ENCODE measurements at regions not wholly inside any gene's neighbourhood (a gene's known extent, or its start where the extent isn't known, plus 50 kb on each side); places are given as distances from the start of the nearest gene placed in this dataset.

DNA sequence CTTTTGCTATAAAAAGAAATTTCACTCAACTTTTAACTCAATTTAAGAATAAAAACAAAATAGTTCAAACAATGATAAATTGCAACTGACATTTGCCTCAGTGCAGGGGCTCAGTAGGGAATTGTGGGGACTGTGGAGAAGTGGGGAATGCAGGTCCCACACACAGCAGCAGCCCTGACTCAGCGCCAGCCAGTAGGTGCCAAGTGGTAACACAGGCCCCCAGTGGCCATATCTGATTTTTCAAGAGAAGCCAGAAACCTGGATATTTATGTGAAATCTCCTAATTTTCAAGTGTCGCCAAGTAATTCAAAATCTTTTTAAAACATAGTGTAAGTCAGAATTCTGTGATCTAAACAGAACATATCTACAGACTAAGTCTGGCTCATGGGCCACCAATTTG is 186.3 kb downstream of the EN1 start:
- DNase-seq: no peak

DNA sequence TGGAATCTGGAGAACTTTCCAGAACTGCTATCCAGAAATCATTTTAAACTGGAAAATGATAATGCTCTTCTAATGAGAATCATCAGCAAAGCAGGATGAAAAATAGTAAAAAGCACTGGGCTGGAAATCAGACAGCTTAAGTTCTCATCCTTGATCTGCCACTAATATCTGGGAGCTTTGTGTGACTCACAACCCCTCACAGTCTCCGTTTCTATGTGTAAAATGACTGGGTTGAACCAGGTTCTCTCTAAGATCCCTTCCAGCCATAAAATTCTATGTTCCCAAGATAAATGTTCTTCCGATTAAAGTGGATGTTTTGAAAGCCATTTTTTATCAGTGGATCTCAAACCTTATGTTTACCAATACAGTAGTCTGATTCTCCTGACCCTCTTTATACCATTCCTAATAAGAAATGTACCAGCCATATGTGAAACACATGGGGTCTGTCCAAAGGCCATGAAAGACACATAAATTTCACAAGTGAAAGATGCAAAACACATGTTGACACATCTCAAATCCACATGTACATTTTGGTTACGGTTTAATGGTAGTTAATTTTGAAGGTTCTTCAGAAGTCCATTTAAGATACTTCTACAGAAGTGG is 188.8 kb downstream of the EN1 start:
- no peak for DNase-seq

DNA sequence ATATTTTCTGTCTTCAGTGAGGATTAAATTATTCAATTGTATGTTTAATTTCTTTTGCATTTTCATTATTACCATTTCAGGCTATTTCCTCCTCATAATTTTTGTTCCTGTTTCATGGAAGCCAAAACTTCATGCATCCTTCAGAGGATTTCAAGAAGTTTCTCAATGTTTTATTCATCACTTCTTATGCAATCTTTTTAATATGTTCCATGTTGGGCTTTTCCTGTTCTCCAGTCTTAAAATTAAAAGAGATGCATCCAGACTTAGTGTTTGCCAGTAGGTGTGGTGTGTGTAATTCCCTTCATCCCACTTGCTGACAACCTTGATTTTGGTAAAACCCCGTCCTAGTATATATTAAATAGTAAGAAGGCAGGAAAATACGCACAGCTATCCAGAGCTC is 190.0 kb downstream of the EN1 start:
- no peak for DNase-seq

DNA sequence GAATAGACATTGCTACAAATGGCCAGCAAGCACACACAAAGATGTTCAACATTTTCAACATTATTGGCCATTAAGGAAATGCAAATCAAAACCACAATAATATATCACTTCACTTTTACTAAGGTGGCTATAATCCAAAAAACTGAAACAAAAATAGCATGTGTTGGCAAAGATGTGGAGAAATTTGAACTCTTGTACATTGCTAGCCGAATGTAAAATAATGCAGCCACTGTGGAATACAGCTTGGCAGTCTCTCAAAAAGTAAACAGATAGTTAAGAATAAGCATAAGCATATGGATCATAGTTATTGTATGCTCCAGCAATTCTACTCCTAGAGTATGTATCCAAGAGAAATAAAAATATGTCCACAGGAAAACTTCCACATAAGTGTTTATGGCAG is 192.5 kb downstream of the EN1 start:
- DNase-seq: no peak

- DNase-seq: no peak
Measured at GRCh38 chr2:118650327-118650726, 197.1 kb downstream of the EN1 start.

DNA sequence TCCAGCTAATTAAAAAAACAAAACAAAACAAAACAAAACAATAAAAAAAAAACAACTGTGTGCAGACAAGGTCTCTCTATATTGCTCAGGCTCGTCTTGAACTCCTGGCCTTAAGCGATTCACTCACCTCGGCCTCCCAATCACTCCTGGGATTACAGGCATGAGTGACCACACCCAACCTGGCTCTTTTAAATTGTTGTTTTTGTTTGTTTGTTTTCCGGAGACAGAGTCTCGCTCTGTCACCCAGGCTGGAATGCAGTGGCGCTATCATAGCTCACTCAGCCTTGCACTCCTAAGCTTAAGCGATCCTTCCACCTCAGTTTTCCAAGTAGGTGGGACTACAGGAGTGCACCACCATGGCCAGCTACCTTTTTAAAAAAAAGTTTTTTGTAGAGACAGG is 201.6 kb downstream of the EN1 start:
- DNase-seq: no peak

DNA sequence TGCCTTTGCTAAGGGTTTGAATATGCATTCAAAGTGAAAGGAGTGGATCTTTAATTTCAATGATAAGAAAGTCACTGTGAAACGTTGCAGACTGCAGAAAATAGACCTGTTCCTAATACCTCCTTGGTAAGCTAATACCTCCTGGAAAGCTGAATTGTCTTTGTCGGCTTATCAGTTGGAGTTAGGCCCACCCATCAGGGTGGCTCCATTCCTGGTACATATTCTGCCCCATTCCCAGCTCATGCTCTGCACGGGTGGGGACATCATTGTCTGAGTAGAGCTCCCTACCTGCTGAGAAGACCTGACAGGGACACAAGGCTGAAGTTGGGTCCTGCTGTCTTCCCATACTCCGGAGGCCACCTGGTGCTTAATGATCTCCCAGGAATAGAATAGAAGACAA is 203.3 kb downstream of the EN1 start:
- DNase-seq: no peak

GRCh38 chr2:118643294-118643693 is 204.2 kb downstream of the EN1 start:
- DNase-seq: no peak

GRCh38 chr2:118642501-118642900 is 204.9 kb downstream of the EN1 start:
- DNase-seq: no peak

GRCh38 chr2:118641711-118642110 is 205.7 kb downstream of the EN1 start:
- no peak for DNase-seq

- DNase-seq: no peak
Measured at GRCh38 chr2:118639371-118639770, 208.1 kb downstream of the EN1 start.

DNA sequence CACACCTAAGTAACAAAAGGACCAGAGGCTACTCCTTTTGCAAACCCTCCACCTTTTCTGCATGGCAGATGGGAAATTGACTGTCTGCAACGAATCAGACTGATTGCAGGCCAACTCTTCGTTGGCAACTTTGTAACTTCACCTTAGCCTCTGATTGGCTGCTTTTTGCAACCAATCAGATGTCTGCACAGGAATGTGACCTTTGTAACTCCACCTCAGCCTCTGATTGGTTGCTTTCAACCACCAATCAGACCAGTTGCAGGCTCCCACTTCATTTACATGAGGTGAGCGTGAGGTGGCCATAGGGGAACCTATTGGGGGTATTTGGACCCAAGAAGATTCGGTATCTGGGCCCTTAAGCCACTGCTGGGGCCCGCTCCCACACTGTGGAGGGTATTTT is 209.0 kb downstream of the EN1 start:
- no peak for DNase-seq

DNA sequence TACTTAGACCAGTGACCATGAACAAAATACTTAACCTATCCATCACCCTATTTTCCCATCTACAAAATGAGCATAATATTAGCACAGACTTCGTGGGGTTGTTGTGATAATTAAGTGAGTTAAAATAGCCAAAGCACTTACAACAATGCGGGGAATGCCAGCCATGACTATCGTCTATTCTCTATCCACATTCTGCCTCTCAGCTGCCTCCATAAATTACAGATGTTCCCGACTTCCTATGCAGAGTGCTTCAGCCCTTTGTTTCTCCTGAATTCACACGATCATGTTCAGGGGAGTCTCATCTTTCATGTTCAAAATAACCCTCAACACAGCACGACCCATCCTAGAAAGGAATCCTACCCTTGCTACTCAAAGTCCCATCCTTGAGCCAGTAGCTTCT is 211.6 kb downstream of the EN1 start:
- no peak for DNase-seq

- DNase-seq: no peak
Measured at GRCh38 chr2:118634876-118635275, 212.6 kb downstream of the EN1 start.

DNA sequence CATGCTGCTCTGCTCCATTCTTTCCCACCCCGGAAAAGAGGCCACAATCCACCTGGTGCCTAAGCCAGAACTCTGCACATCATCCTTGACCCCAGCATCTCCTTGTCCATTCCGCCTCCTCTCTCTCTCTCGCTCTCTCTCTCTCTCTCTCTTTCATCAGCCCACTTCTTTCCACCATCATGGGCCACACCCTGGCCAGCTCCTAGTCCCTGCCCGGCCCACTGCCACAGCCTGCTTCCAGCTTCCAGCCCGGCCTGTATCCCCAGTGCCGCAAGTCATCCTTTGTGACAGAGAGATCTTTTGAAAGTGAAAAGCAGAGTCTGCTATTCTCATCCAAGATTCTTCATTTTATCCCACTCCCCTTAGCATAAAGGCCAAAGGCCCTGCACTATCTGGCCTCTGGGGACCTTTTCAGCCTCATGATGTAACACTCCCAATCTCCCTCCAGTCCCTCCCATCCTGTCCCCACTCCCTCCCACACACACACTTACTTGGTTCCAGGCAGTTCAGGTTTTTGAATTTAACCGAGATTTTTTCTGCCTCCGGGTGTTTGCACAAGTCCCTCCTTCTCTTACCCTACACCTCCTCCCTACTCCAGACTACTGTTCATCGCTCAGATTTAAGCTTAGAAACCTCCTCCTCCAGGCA is 214.0 kb downstream of the EN1 start:
- DNase-seq: no peak

GRCh38 chr2:118632921-118633320 is 214.5 kb downstream of the EN1 start:
- DNase-seq: no peak

DNA sequence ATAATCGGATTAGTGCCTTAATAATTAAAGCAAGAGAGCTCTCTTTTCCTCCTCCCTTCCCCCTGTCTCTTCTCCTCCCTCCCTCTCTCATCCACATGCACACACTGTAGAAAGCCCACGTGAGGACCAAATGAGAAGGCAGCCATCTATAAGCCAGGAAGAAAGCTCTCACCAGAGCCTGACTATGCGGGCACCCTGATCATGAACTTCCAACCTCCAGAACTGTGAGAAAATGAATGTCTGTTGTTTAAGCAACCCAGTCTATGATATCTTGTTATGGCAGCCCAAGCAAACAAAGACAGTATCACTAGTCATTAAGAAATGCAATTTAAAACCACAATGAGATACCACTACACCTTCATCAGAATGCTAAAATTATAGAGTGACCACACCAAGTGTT is 220.3 kb downstream of the EN1 start:
- DNase-seq: no peak

DNA sequence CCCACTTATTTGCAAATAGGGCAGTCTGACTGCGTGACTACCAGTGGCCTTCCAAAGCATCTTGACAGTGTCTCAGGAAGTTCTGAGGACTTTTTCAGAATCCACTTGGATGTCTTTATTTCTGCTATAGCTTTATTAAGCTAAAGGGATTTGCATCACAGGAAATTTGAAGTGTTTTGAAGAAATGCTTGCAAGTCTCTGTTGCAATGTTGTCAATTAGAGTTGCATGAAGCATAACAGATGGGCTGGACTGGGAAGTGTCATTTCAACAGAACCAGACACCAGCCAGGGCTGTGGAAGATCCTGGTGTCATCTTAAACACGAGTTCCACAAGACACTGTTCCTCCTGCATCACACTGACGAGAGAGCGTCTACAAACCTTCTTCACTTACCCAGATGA is 224.5 kb downstream of the EN1 start:
- no peak for DNase-seq

DNA sequence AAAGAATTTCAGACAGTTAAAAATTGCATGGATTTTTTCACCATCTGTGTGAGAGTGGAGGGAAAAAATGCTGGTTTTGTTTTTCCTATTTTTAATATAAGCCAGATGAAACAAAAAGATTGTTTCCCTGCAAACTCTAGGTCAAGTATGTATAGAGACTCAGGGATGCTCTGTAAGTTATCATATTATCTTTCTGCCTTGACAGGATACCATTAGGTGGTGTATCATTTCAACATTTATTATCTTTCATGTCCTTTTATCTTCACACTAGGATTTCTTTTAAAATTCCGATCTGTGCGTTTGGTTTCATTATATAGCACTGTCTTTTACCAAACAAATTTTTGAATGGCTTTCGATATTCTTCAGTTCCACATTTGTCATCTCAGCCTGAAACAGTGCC is 225.3 kb downstream of the EN1 start:
- DNase-seq: no peak

GRCh38 chr2:118618279-118618678 is 229.2 kb downstream of the EN1 start:
- DNase-seq: no peak

DNA sequence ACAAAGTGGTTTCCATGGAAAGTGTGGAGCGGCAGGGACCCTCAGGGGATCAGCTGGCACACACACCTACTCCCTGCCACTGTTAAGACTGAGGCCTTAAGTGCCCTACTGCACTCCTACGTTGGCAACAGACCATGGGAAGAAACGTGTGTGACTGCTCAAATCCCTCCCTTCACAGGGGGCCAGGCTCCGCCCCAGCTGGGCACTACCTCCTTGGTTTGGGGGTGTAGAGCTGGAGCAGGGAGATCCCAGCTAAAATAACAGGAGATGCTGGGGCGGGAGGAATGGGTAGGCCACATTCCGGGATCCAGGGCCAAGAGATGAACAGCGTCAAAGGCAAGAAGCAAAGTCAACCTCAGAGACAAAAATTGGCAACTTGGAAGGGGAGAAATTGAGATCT is 231.0 kb downstream of the EN1 start:
- no peak for DNase-seq

DNA sequence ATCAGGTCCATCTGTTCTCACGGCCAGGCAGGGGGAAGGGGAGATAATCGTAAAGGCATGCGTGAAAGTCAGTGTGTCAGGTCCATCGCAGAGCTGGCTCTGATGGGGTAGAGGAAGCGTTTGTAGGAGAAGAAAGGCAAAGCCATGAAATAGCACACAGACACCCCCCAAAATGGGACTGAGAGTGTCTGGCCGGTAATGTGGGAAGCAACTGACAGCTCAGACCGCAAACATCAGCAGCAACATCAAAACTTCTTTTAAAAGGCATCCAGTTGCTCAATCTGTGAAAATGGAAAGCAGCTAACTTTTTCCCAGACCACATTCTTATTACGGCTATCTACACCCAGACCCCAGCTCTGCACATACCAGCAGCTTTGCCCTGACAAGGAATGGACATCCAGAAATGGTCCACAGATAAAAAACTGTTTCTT is 232.6 kb downstream of the EN1 start:
- DNase-seq: no peak

GRCh38 chr2:118613737-118614136 is 233.7 kb downstream of the EN1 start:
- no peak for DNase-seq

DNA sequence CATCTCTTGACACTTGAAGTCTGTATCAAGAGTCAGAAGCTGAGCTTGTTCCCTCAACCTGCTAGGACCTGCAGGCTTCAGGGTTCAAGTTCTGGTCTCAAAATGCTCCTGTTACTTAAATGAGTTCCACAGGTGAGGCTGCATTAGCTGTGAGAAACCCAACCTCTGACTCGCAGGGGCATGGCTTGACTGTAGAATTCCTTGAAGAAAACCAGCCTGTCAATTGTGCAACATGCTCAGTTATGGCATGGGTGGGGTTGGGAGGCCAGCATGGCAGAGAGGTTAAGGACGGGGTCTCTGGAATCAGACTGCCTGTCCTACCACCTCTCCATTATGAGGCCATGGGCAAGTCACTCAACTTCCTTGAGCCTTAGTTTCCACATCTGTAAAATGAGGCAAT is 235.8 kb downstream of the EN1 start:
- DNase-seq: no peak

GRCh38 chr2:118609138-118609537 is 238.3 kb downstream of the EN1 start:
- DNase-seq: no peak

All from activated T-cell treated with anti-CD3 and anti-CD28 coated beads for 4 hours (primary cell).